NB4 (cell line): ENCODE measurements at regions not wholly inside any gene's neighbourhood (a gene's known extent, or its start where the extent isn't known, plus 50 kb on each side); places are given as distances from the start of the nearest gene placed in this dataset.

ENCODE experiments used
- CTCF ChIP-seq: IDR thresholded peaks from one replicate; pipeline ENCODE4 v1.5.1; 2012; ENCODE audit warnings: low read depth, low read length
- MAX ChIP-seq: IDR thresholded peaks from 2 replicates; pipeline ENCODE4 v1.6.1; 2011; ENCODE audit warnings: low read depth, low read length
- POLR2A ChIP-seq: IDR thresholded peaks from 2 replicates; pipeline ENCODE4 v1.6.1; 2011; ENCODE audit warnings: mild to moderate bottlenecking; ENCODE audit not compliant: insufficient read length; ENCODE audit errors: extremely low read depth

GRCh38 chr2:146982393-146982846 lies 862.4 kb upstream of the ACVR2A start:
- TF ChIP-seq CTCF (no peak), POLR2A (no peak), MAX (no peak)
